Ammon's horn (tissue), 1 donor: ENCODE measurements at regions not wholly inside any gene's neighbourhood (a gene's known extent, or its start where the extent isn't known, plus 50 kb on each side); places are given as distances from the start of the nearest gene placed in this dataset.
"Not testable (repeated sequence)": the region's sequence is repeated elsewhere in the genome, so short reads cannot be mapped to it uniquely, and the experiment has no call there.

Source experiments
- DNase-seq: peaks from one replicate; pipeline ENCODE4 v3.0.0-alpha.2; 2016; ENCODE audit warnings: low spot score

- peak; percentile 44 for DNase-seq
Measured at GRCh38 chr2:32874931-32875330, 71.8 kb upstream of the LTBP1 start.

- DNase-seq, result no peak
Measured at GRCh38 chr2:32877587-32878510, 68.9 kb upstream of the LTBP1 start.

GRCh38 chr2:32879943-32880342, 66.8 kb upstream of the LTBP1 start:
- DNase-seq, result not testable (repeated sequence)

- DNase-seq, result no peak
Measured at GRCh38 chr2:32882816-32883810, 63.6 kb upstream of the LTBP1 start.

- DNase-seq, result no peak
Measured at GRCh38 chr2:32884346-32884745, 62.4 kb upstream of the LTBP1 start.

GRCh38 chr2:32886397-32887055, 60.2 kb upstream of the LTBP1 start:
- not testable (repeated sequence) for DNase-seq

GRCh38 chr2:32887125-32887524, 59.6 kb upstream of the LTBP1 start:
- DNase-seq, result no peak

- no peak for DNase-seq
Measured at GRCh38 chr2:32894119-32894728, 52.5 kb upstream of the LTBP1 start.

GRCh38 chr2:32895424-32895823, 51.3 kb upstream of the LTBP1 start:
- DNase-seq, result no peak
